Stimulated activated CD8-positive, alpha-beta memory T cell treated with anti-CD3 and anti-CD28 coated beads, Interleukin-12 subunit alpha, Interleukin-12 subunit beta, amount 100 ng/mL, for 4 hours (primary cell): ENCODE measurements at regions not wholly inside any gene's neighbourhood (a gene's known extent, or its start where the extent isn't known, plus 50 kb on each side); places are given as distances from the start of the nearest gene placed in this dataset.
"Not testable (repeated sequence)": the region's sequence is repeated elsewhere in the genome, so short reads cannot be mapped to it uniquely, and the experiment has no call there.

ENCODE experiments used
- DNase-seq: peaks from one replicate; pipeline ENCODE4 v3.0.0-alpha.2; 2020; ENCODE audit warnings: low read depth

GRCh38 chr10:90193240-90193985 is 492.0 kb downstream of the KIF20B start:
- DNase-seq: no peak

GRCh38 chr10:90195288-90195840 is 494.0 kb downstream of the KIF20B start:
- no peak for DNase-seq

DNA sequence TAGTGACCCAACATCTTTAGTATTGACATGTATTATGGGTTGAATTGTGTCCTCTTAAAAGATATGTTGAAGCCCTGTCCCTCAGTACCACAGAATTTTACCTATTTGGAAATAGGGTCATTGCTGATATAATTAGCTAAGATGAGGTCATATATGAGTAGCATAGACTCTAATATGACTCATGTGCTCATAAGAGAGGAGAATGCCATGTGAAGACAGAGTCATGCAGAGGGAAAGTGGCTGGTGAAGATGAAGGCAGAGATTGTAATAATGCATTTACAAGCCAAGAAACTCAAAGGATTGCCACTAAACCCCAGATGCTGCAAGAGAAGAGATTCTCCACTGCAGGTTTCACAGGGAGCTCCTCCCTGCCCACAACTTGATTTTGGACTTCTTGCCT is 496.4 kb downstream of the KIF20B start:
- DNase-seq: no peak

DNA sequence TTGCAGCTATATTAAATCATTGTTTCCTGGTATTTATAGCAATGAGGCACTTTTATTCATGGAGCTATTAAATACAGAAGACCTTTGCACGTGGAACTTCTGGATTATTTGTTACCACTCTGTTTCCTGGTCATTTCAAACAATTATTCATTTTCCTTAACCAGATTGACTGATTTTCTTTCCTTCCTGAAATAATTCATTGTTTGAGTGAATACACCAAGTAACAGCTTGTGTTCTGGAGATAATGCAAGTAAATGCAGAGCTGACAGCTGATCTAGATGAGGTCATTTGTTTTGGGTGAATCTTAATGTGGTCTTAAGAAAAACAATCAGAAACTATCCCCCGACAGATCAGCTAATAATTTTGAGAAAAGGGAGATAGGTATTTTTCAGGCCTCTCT is 497.7 kb downstream of the KIF20B start:
- no peak for DNase-seq

- no peak for DNase-seq
These were observed 498.1 kb downstream of the KIF20B start for GRCh38 chr10:90199513-90199912.

GRCh38 chr10:90204131-90204955 is 503.0 kb downstream of the KIF20B start:
- no peak for DNase-seq

DNA sequence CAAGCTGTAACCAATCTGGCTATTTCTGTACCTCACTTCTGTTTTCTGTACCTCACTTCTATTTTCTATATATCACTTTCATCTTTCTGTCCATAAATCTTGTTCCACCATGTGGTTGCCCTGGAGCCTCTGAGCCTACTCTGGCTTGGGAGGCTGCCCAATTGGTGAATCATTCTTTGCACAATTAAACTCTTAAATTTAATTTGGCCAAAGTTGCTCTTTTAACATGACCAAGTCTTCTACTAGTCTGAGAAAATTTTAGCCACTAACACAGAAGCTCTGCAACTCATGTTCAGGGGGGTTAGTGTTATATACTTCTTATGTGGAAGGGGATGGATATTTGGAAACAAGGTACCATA is 503.5 kb downstream of the KIF20B start:
- DNase-seq: no peak

GRCh38 chr10:90205340-90205739 is 503.9 kb downstream of the KIF20B start:
- DNase-seq: no peak

GRCh38 chr10:90213346-90213745 is 512.0 kb downstream of the KIF20B start:
- no peak for DNase-seq

DNA sequence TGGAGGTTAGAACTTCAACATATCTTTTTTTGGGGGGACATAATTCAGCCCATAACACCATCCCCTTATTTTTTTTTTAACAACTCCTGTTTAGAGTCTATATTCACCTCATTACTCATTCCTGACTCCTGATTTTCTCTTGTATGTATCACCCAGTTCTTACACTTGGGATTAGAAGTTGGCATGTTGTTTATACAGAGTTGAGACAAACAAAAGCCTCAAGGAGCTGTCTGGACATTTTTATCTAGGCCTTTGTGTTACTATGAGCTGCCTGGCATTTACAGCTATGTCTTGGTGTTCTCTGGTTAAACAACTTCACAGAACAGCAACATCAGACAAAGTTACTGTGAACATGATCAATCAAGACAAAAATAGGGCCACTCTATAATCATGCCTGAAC is 517.5 kb downstream of the KIF20B start:
- DNase-seq: no peak

- DNase-seq: no peak
These were observed 521.0 kb downstream of the KIF20B start for GRCh38 chr10:90222372-90222771.

DNA sequence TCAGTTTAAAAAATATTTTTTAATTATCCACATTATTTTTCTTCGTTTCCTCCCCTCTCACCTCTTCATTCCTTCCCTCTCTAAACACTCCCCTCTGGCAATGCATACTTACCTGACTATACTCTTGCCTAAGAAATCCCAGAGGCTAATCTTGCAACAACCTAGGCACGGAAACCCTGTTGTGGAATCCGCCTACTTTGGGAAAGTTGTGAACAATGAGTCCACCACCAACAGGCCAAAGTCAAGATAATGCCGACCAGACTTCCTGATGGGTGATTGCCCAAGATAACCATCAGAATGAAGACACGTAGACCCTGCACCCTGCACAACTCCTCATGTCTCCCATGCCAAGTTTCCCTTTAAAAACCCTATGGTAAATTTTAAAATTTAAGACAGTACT is 521.5 kb downstream of the KIF20B start:
- no peak for DNase-seq

GRCh38 chr10:90224791-90225566 is 523.6 kb downstream of the KIF20B start:
- no peak for DNase-seq

DNA sequence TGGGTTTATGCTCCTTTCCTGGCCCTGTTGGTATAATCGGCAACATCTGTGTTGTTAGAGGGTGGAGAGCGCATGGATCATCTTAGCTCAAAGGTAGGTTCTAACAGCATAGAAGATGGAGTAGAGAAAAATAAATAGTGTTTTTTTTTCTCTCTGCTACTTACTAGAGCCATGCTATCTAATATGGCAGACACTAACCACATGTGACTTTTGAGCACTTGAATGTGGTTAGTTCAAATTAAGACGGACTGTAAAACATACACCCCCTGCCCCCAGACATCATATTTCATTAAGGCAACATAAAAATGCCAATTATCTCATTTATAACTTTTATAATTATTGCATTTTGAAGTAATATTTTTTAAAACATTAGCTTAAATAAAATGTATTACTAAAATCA is 525.1 kb downstream of the KIF20B start:
- no peak for DNase-seq

DNA sequence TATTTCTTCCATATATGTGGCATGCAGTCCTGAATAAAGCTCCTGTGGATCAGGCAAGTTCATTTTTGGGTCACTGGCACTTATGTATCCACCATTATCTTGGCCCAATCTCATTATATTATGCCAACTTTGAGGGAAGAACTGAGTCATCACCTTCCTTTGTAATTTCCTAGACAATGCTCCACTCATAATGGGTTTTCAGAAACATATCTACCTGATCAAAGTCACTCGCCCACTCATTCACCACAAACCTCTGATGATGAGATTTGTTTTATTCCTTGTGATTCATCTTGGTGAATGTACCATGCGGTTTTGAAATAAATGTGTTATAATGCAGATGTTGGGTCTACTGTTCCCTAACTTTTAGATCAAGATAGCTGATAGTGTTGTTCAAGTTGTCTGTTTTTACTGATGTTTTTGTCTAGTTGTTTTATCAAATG is 525.8 kb downstream of the KIF20B start:
- DNase-seq: no peak

DNA sequence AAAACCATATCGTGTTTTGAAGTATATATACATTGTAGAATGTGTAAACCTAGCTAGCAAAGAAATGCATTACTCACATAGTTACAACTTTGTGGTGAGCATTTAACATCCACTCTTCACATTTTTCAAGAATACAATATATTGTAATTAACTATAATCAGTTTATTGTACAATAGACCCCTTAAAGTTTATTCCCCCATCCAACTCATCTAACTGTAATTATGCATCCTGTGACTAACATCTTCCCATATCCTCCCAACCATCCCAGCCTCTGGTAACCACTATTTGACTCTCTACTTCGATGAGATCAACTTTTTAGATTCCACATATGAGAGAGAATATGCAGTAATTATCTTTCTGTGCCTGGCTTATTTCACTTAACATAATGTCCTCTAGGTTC is 526.4 kb downstream of the KIF20B start:
- no peak for DNase-seq

DNA sequence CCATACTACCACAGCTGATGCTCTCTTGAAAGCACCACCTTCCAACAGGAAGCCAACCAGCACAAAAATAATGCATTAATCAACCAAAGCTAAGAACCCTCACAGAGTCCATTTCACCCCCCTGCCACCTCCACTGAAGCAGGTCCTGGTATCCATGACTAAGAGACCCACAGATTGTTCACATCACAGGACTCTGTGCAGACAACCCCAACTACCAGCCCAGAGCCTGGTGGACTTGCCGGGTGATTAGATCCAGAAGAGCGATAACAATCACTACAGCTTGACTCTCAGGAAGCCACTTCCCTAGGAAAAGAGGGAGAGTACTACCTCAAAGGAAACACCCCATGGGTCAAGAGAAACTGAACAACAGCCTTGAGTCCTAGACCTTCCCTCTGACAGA is 528.1 kb downstream of the KIF20B start:
- DNase-seq: no peak

- DNase-seq: not testable (repeated sequence)
These were observed 532.4 kb downstream of the KIF20B start for GRCh38 chr10:90233805-90234204.

- DNase-seq: no peak
These were observed 544.2 kb downstream of the KIF20B start for GRCh38 chr10:90245623-90246022.

- not testable (repeated sequence) for DNase-seq
These were observed 549.4 kb downstream of the KIF20B start for GRCh38 chr10:90250784-90251183.

GRCh38 chr10:90269699-90270098 is 568.3 kb downstream of the KIF20B start:
- no peak for DNase-seq

DNA sequence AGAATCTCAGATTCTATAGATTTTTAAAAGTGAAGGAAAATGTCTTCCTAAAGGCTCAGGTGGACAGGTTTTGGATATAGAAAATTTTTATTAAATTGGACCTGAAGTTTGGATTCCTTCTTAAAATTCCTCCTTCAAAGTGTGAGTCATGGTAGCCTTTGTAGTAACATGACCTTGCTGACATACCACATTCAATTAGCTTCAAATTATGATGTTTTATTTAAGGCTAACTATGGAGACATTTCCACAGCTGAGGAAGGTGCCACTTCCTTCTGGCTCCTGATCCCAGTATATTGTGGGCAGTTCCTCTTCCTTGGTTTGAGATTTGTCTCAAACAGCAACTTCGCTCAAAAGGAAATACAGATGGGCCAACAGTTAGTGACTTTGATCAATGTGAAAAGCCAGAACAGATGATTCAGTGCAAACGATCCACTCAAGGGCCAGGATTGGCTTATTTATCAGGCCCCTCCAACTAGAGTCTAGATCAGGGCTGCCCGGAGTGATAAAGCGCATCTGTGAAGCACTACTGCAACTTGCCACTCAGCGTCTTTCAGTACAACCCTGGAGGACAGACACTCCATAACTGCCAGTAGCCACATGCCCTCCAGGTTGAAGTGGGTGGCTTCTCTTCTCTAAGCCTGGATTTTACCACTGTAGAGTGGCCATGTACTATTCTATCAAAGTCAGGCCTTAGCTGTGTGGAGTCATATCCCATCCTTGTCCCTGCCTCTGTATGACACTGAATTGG is 573.5 kb downstream of the KIF20B start:
- no peak for DNase-seq
